Naive thymus-derived CD4-positive, alpha-beta T cell (primary cell): ENCODE measurements at regions not wholly inside any gene's neighbourhood (a gene's known extent, or its start where the extent isn't known, plus 50 kb on each side); places are given as distances from the start of the nearest gene placed in this dataset.
A peak's percentile ranks its signal among the peaks of the same experiment; 100 is the strongest.
"Not testable (repeated sequence)": the region's sequence is repeated elsewhere in the genome, so short reads cannot be mapped to it uniquely, and the experiment has no call there.

Experiments used
- ATAC-seq: fragments of 150-1000 bp; cut with Tn5 transposase; 2 replicates; pipeline ENCODE4 v1.10.0; 2021; ENCODE audit warnings: mild to moderate bottlenecking, moderate library complexity
- CTCF ChIA-PET: fragments of 350-600 bp; sonication (Branson Sonifier 250); formaldehyde crosslinking; loops from one replicate; lab custom pipeline; 2021; ENCODE audit warnings: antibody characterized with exemption; lab: Charles Lee
- POLR2A ChIA-PET: fragments of 350-600 bp; sonication (Branson Sonifier 250); formaldehyde crosslinking; loops from one replicate; lab custom pipeline; 2021; ENCODE audit warnings: antibody characterized with exemption, inconsistent platforms; lab: Charles Lee
- DNase-seq, 9 donors: peaks; one replicate each; pipeline versions ENCODE4 v3.0.0 to v3.0.0-alpha.2; 2020 to 2022; ENCODE audit warnings: mixed read lengths in 1 of 9
- H3K27ac ChIP-seq: one replicate; pipeline ENCODE4 v1.7.0; 2013; ENCODE audit warnings: mild to moderate bottlenecking, low read depth, low read length, moderate library complexity
- H3K27me3 ChIP-seq, 2 donors: one replicate each; pipeline ENCODE4 v1.7.0; 2013; ENCODE audit warnings: low read length in 2 of 2, mild to moderate bottlenecking in 2 of 2, moderate library complexity in 2 of 2; ENCODE audit not compliant: control insufficient read depth in 2 of 2, insufficient read depth in 2 of 2
- H3K36me3 ChIP-seq, 3 experiments: 1 replicate in 2 of 3; 2 replicates in 1 of 3; pipeline ENCODE4 v1.7.0; 2013; ENCODE audit warnings: low read length in 3 of 3, mild to moderate bottlenecking in 3 of 3, moderate library complexity in 1 of 3; ENCODE audit not compliant: insufficient read depth in 3 of 3, control insufficient read depth in 2 of 3
- H3K4me1 ChIP-seq, 2 donors: one replicate each; pipeline ENCODE4 v1.7.0; 2013; ENCODE audit warnings: low read length in 2 of 2, mild to moderate bottlenecking in 2 of 2, moderate library complexity in 1 of 2; ENCODE audit not compliant: control insufficient read depth in 2 of 2, insufficient read depth in 2 of 2
- H3K4me3 ChIP-seq: 2 replicates; pipeline ENCODE4 v1.7.0; 2013; ENCODE audit warnings: mild to moderate bottlenecking, low read length
- H3K9me3 ChIP-seq, 3 experiments: 1 replicate in 2 of 3; 2 replicates in 1 of 3; pipeline ENCODE4 v1.7.0; 2013; ENCODE audit warnings: low read length in 3 of 3; ENCODE audit not compliant: control insufficient read depth in 2 of 3
- H3K27ac Mint-ChIP-seq, 9 donors: one replicate each; pipeline ENCODE4 v1.8.0; 2020 to 2022; ENCODE audit warnings: mixed read lengths in 9 of 9, mild to moderate bottlenecking in 8 of 9, moderate library complexity in 5 of 9, inconsistent platforms in 2 of 9
- H3K27me3 Mint-ChIP-seq, 5 donors: one replicate each; pipeline ENCODE4 v1.8.0; 2021 to 2022; ENCODE audit warnings: mixed read lengths in 5 of 5, mild to moderate bottlenecking in 1 of 5
- H3K36me3 Mint-ChIP-seq, 5 donors: one replicate each; pipeline ENCODE4 v1.8.0; 2020 to 2022; ENCODE audit warnings: mixed read lengths in 5 of 5, mild to moderate bottlenecking in 3 of 5, inconsistent platforms in 1 of 5
- H3K4me1 Mint-ChIP-seq, 7 donors: one replicate each; pipeline ENCODE4 v1.8.0; 2020 to 2022; ENCODE audit warnings: mixed read lengths in 7 of 7, mild to moderate bottlenecking in 3 of 7, inconsistent platforms in 1 of 7
- H3K4me3 Mint-ChIP-seq, 10 donors: one replicate each; pipeline ENCODE4 v1.8.0; 2020 to 2022; ENCODE audit warnings: mild to moderate bottlenecking in 10 of 10, mixed read lengths in 10 of 10, moderate library complexity in 6 of 10, inconsistent platforms in 2 of 10
- H3K9me3 Mint-ChIP-seq, 11 donors: one replicate each; pipeline ENCODE4 v1.8.0; 2020 to 2022; ENCODE audit warnings: mixed read lengths in 11 of 11, mild to moderate bottlenecking in 4 of 11, inconsistent platforms in 1 of 11, moderate library complexity in 1 of 11
- intact Hi-C, 2 donors: fragments of 100-400 bp; cut with micrococcal nuclease; formaldehyde crosslinking; loops; one replicate each; pipeline ENCODE4 v1.15.1; 2023

GRCh38 chr7:150049012-150049655 is 175.4 kb downstream of the ATP6V0E2 start:
- intact Hi-C loops: loop anchor here (1.0 to 10.0 kb wide), 2 partner anchors 166 to 244 kb away; no protein-coding TSS in a partner anchor
- Mint-ChIP-seq H3K27ac (peak overlapping the region in 4 of 9 donors; percentile 18 to 62 (median 49)), H3K4me1 (peaks cover 8 to 37% (median 16%) of the 10 kb centered on the region in 7 donors), H3K4me3 (peak overlapping the region; percentile 37 to 90 (median 75)), H3K27me3 (peaks cover 0 to 53% (median 13%) of the 10 kb centered on the region in 5 donors)
- H3K4me3 ChIP-seq, H3K27me3 ChIP-seq, H3K4me1 ChIP-seq, H3K9me3 ChIP-seq, POLR2A ChIA-PET, H3K36me3 Mint-ChIP-seq, H3K9me3 Mint-ChIP-seq, H3K36me3 ChIP-seq, CTCF ChIA-PET, H3K27ac ChIP-seq: not testable (repeated sequence)
- ATAC-seq (peak; percentile 69), DNase-seq (peak in 2 of 9 donors; percentile 8 to 14)

GRCh38 chr7:150053396-150053795 is 179.6 kb downstream of the ATP6V0E2 start:
- H3K9me3 Mint-ChIP-seq, H3K27ac Mint-ChIP-seq, POLR2A ChIA-PET, H3K36me3 Mint-ChIP-seq, H3K9me3 ChIP-seq, H3K4me3 Mint-ChIP-seq, H3K27me3 ChIP-seq, H3K27ac ChIP-seq, H3K36me3 ChIP-seq, DNase-seq, CTCF ChIA-PET, H3K4me3 ChIP-seq, ATAC-seq, intact Hi-C loops, H3K4me1 ChIP-seq: not testable (repeated sequence)
- peaks cover 0 to 36% (median 16%) of the 10 kb centered on the region in 5 donors for H3K27me3 Mint-ChIP-seq
- H3K4me1 Mint-ChIP-seq: peaks cover 2 to 19% (median 13%) of the 10 kb centered on the region in 7 donors

GRCh38 chr7:150054242-150054641 is 180.5 kb downstream of the ATP6V0E2 start:
- H3K4me3 Mint-ChIP-seq, H3K27ac Mint-ChIP-seq, DNase-seq, H3K36me3 ChIP-seq, POLR2A ChIA-PET, H3K27me3 ChIP-seq, H3K36me3 Mint-ChIP-seq, intact Hi-C loops, H3K9me3 Mint-ChIP-seq, H3K27ac ChIP-seq, H3K9me3 ChIP-seq, H3K4me1 ChIP-seq, H3K4me3 ChIP-seq, CTCF ChIA-PET, ATAC-seq: not testable (repeated sequence)
- Mint-ChIP-seq H3K4me1 (peaks cover under 1 to 17% (median 11%) of the 10 kb centered on the region in 7 donors), H3K27me3 (peaks cover 0 to 39% (median 13%) of the 10 kb centered on the region in 5 donors)

GRCh38 chr7:150060259-150061221 is 186.8 kb downstream of the ATP6V0E2 start:
- H3K4me1 Mint-ChIP-seq, H3K9me3 Mint-ChIP-seq, H3K27ac ChIP-seq, POLR2A ChIA-PET, H3K27me3 ChIP-seq, intact Hi-C loops, H3K27ac Mint-ChIP-seq, H3K9me3 ChIP-seq, H3K4me3 ChIP-seq, CTCF ChIA-PET, H3K36me3 ChIP-seq, H3K36me3 Mint-ChIP-seq, H3K4me1 ChIP-seq: not testable (repeated sequence)
- ATAC-seq (peak; percentile 99), DNase-seq (peak; percentile 65 to 87 (median 81))
- H3K27me3 Mint-ChIP-seq: peaks cover 0 to 21% (median 3%) of the 10 kb centered on the region in 5 donors
- H3K4me3 Mint-ChIP-seq: peak overlapping the region in 2 of 10 donors; percentile 13 to 17

GRCh38 chr7:150063195-150063594 is 189.4 kb downstream of the ATP6V0E2 start:
- H3K4me1 ChIP-seq, DNase-seq, H3K4me1 Mint-ChIP-seq, H3K9me3 ChIP-seq, H3K9me3 Mint-ChIP-seq, CTCF ChIA-PET, H3K36me3 ChIP-seq, ATAC-seq, H3K4me3 Mint-ChIP-seq, H3K27ac Mint-ChIP-seq, H3K4me3 ChIP-seq, POLR2A ChIA-PET, H3K27ac ChIP-seq, H3K27me3 ChIP-seq, intact Hi-C loops, H3K36me3 Mint-ChIP-seq: not testable (repeated sequence)
- peaks cover 0 to 14% (median 0%) of the 10 kb centered on the region in 5 donors for H3K27me3 Mint-ChIP-seq

- CTCF ChIA-PET, H3K4me1 ChIP-seq, DNase-seq, H3K4me1 Mint-ChIP-seq, H3K27me3 ChIP-seq, H3K36me3 ChIP-seq, H3K27ac ChIP-seq, H3K36me3 Mint-ChIP-seq, H3K27me3 Mint-ChIP-seq, POLR2A ChIA-PET, H3K9me3 ChIP-seq, intact Hi-C loops, H3K4me3 ChIP-seq, H3K4me3 Mint-ChIP-seq, ATAC-seq, H3K9me3 Mint-ChIP-seq: not testable (repeated sequence)
- peak overlapping the region in 1 of 9 donors; percentile 27 for H3K27ac Mint-ChIP-seq
Observed at GRCh38 chr7:150069555-150070313, 196.0 kb downstream of the ATP6V0E2 start.
